HepG2 (cell line): ENCODE measurements at regions not wholly inside any gene's neighbourhood (a gene's known extent, or its start where the extent isn't known, plus 50 kb on each side); places are given as distances from the start of the nearest gene placed in this dataset.
A peak's percentile ranks its signal among the peaks of the same experiment; 100 is the strongest.
"Not testable (repeated sequence)": the region's sequence is repeated elsewhere in the genome, so short reads cannot be mapped to it uniquely, and the experiment has no call there.

Experiments
- BRCA1 ChIP-seq: sonication (generic); formaldehyde crosslinking; IDR thresholded peaks from 2 replicates; pipeline ENCODE4 v1.4.0; 2020; ENCODE audit warnings: missing genetic modification reagents
- BRD4 ChIP-seq: sonication (generic); formaldehyde crosslinking; IDR thresholded peaks from 2 replicates; pipeline ENCODE4 v1.4.0; 2020; ENCODE audit warnings: missing genetic modification reagents
- EP300 ChIP-seq, 3 experiments: sonication (generic) in 1 of 3; formaldehyde crosslinking in 1 of 3; IDR thresholded peaks; 2 replicates each; pipeline versions ENCODE4 v1.5.1 to v1.6.1; 2011 to 2020; ENCODE audit warnings: low read depth in 2 of 3, low read length in 2 of 3, borderline replicate concordance in 1 of 3, improper control_type of control experiment in 1 of 3, mild to moderate bottlenecking in 1 of 3, missing genetic modification reagents in 1 of 3, moderate library complexity in 1 of 3
- FOXO4 ChIP-seq: sonication (generic); formaldehyde crosslinking; conservative IDR thresholded peaks from 2 replicates; pipeline ENCODE4 v1.8.1; 2023; ENCODE audit warnings: missing genetic modification reagents
- FOXP1 ChIP-seq, 2 experiments: fragments of 450-650 bp in 1 of 2; IDR thresholded peaks; 2 replicates each; pipeline ENCODE4 v1.6.1; 2017 to 2018; ENCODE audit warnings: antibody characterized with exemption in 1 of 2
- HHEX ChIP-seq: IDR thresholded peaks from 2 replicates; pipeline ENCODE4 v1.6.1; 2016; ENCODE audit warnings: control low read depth
- NFIC ChIP-seq: IDR thresholded peaks from 2 replicates; pipeline ENCODE4 v1.6.1; 2012; ENCODE audit warnings: mild to moderate bottlenecking, low read length, inconsistent platforms
- PHF21A ChIP-seq: sonication (generic); formaldehyde crosslinking; IDR thresholded peaks from 2 replicates; pipeline ENCODE4 v1.5.0; 2020; ENCODE audit warnings: mild to moderate bottlenecking, missing genetic modification reagents
- PITX1 ChIP-seq: sonication (generic); formaldehyde crosslinking; IDR thresholded peaks from 2 replicates; pipeline ENCODE4 v1.5.1; 2020; ENCODE audit warnings: mild to moderate bottlenecking, missing genetic modification reagents
- SIX4 ChIP-seq: sonication (generic); formaldehyde crosslinking; IDR thresholded peaks from 2 replicates; pipeline ENCODE4 v1.4.0; 2020; ENCODE audit warnings: missing genetic modification reagents
- SOX5 ChIP-seq: IDR thresholded peaks from 2 replicates; pipeline ENCODE4 v1.6.1; 2016; ENCODE audit warnings: borderline replicate concordance
- ZBTB4 ChIP-seq: sonication (generic); formaldehyde crosslinking; IDR thresholded peaks from 2 replicates; pipeline ENCODE4 v1.4.0; 2020; ENCODE audit warnings: missing genetic modification reagents, mild to moderate bottlenecking, borderline replicate concordance
- ZKSCAN8 ChIP-seq: IDR thresholded peaks from 2 replicates; pipeline ENCODE4 v1.6.1; 2016; ENCODE audit warnings: borderline replicate concordance, missing genetic modification reagents, missing compliant biosample characterization
- ZSCAN29 ChIP-seq: sonication (generic); formaldehyde crosslinking; conservative IDR thresholded peaks from 2 replicates; pipeline ENCODE4 v1.4.0; 2020; ENCODE audit warnings: mild to moderate bottlenecking, missing genetic modification reagents
- TF ChIP-seq, protein P1 (sequence below): sonication (generic); formaldehyde crosslinking; IDR thresholded peaks from 2 replicates; pipeline ENCODE4 v1.5.0; 2020; ENCODE audit warnings: missing genetic modification reagents
- TF ChIP-seq, protein P2 (sequence below): sonication (generic); formaldehyde crosslinking; IDR thresholded peaks from 2 replicates; pipeline ENCODE4 v1.5.1; 2020; ENCODE audit warnings: mild to moderate bottlenecking, missing genetic modification reagents
- TF ChIP-seq, protein P3 (sequence below): sonication (generic); formaldehyde crosslinking; IDR thresholded peaks from 2 replicates; pipeline ENCODE4 v1.8.0; 2022; ENCODE audit warnings: mild to moderate bottlenecking, missing genetic modification reagents

- TF ChIP-seq FOXO4 (CRISPR knock-in tag) (0 out of 2 replicates have a peak, but pooled peaks have one; percentile 76), SIX4 (CRISPR knock-in tag) (peak; percentile 43; the same call in 1 of the 2 replicates), BRCA1 (peak; percentile 78; the same call in 1 of the 2 replicates), EP300 (IDR thresholded peaks at IDR 0.05; ENCODE audit: low read depth in 2 of 2, low read length in 2 of 2) (peak; percentile 87 to 95), EP300 (CRISPR knock-in tag; IDR thresholded peaks at IDR 0.05; ENCODE audit: borderline replicate concordance) (peak; percentile 80; the same call in 1 of the 2 replicates), ZKSCAN8 (CRISPR knock-in tag) (peak; percentile 26; the same call in 1 of the 2 replicates), PHF21A (CRISPR knock-in tag) (peak; percentile 37; the same call in 1 of the 2 replicates), SOX5 (CRISPR knock-in tag) (peak; percentile 90), NFIC (peak; percentile 92), PITX1 (CRISPR knock-in tag) (peak; percentile 76), ZBTB4 (CRISPR knock-in tag) (0 out of 2 replicates have a peak, but pooled peaks have one; percentile 25), HHEX (0 out of 2 replicates have a peak, but pooled peaks have one; percentile 33), BRD4 (peak; percentile 84), FOXP1 (CRISPR knock-in tag; IDR thresholded peaks at IDR 0.05) (peak; percentile 52), ZSCAN29 (CRISPR knock-in tag) (0 out of 2 replicates have a peak, but pooled peaks have one; percentile 23)
- TF ChIP-seq, protein P1, sequence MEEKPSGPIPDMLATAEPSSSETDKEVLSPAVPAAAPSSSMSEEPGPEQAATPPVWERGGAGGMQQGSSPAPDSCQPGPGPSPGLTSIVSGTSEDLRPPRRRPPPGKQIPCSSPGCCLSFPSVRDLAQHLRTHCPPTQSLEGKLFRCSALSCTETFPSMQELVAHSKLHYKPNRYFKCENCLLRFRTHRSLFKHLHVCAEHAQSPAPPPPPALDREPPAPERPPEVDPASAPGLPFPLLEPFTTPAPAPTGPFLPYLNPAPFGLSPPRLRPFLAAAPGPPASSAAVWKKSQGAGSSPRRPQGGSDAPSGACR (CRISPR knock-in tag), result peak; percentile 86
- TF ChIP-seq, protein P2, sequence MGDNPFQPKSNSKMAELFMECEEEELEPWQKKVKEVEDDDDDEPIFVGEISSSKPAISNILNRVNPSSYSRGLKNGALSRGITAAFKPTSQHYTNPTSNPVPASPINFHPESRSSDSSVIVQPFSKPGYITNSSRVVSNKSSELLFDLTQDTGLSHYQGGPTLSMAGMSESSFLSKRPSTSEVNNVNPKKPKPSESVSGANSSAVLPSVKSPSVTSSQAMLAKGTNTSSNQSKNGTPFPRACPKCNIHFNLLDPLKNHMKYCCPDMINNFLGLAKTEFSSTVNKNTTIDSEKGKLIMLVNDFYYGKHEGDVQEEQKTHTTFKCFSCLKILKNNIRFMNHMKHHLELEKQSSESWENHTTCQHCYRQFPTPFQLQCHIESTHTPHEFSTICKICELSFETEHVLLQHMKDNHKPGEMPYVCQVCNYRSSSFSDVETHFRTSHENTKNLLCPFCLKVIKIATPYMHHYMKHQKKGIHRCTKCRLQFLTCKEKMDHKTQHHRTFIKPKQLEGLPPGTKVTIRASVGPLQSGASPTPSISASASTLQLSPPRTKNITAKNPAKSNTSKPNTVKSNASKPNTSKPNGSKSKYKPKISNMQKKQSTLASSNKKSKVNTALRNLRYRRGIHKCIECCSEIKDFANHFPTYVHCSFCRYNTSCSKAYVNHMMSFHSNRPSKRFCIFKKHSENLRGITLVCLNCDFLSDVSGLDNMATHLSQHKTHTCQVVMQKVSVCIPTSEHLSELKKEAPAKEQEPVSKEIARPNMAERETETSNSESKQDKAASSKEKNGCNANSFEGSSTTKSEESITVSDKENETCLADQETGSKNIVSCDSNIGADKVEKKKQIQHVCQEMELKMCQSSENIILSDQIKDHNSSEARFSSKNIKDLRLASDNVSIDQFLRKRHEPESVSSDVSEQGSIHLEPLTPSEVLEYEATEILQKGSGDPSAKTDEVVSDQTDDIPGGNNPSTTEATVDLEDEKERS (CRISPR knock-in tag), result peak; percentile 17; the same call in 1 of the 2 replicates
- TF ChIP-seq, protein P3, sequence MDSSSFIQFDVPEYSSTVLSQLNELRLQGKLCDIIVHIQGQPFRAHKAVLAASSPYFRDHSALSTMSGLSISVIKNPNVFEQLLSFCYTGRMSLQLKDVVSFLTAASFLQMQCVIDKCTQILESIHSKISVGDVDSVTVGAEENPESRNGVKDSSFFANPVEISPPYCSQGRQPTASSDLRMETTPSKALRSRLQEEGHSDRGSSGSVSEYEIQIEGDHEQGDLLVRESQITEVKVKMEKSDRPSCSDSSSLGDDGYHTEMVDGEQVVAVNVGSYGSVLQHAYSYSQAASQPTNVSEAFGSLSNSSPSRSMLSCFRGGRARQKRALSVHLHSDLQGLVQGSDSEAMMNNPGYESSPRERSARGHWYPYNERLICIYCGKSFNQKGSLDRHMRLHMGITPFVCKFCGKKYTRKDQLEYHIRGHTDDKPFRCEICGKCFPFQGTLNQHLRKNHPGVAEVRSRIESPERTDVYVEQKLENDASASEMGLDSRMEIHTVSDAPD (CRISPR knock-in tag), result peak; percentile 57; the same call in 1 of the 2 replicates
- not testable (repeated sequence) for TF ChIP-seq FOXP1 (IDR thresholded peaks at IDR 0.05)
These were observed 63.1 kb downstream of the SOWAHC start (continued) for GRCh38 chr2:109677121-109677731.
